ENCODE measurements at regions not wholly inside any gene's neighbourhood (a gene's known extent, or its start where the extent isn't known, plus 50 kb on each side); places are given as distances from the start of the nearest gene placed in this dataset.
"Not testable (repeated sequence)": the region's sequence is repeated elsewhere in the genome, so short reads cannot be mapped to it uniquely, and the experiment has no call there.

DNA sequence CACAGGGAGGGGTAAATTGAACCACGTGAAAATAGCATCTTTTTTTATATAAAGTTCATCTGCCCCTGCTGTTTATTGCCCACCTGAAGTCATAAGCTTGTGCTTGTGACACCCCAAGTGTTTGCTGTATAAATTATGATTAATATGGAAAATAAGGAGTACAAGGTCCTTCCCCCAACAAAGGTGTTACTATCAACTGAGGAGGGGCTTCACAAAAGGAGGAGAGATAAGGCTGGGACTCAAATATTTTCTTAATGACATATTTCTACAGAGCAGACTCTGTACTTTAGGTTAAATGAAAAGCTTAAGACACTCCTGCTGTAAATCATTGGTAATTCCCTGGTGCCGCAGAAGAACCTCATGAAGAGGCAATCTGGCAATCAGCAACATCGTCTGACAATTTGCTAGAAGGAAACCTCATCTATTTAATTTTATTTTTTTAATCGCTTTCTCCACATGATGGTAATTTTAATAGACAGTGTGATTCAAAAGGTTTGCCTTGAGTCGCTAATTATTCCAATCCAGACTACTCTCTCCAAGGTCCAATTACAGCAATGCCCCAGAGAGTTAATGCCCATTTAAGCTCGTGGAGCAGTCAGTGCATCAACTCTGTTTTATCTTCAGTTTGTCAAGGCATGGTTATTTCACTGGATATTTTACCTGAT lies 1432.4 kb downstream of the FAM181B start:
- H3K36me3 ChIP-seq, result no peaks in the 10 kb centered on the region
- Mint-ChIP-seq H3K27ac (no peak overlapping the region), H3K9me3 (no peaks in the 10 kb centered on the region), H3K4me1 (no peaks in the 10 kb centered on the region), H3K36me3 (no peaks in the 10 kb centered on the region), H3K27me3 (ENCODE audit: insufficient read depth, low read depth) (no peaks in the 10 kb centered on the region), H3K4me3 (no peak overlapping the region)
- H3F3A ChIP-seq (ENCODE audit: low read depth), result no peaks in the 10 kb centered on the region
- no peak overlapping the region for H3K9ac ChIP-seq
- no peaks in the 10 kb centered on the region for H4K20me1 ChIP-seq (ENCODE audit: low read depth)
- no peak overlapping the region for H3K4me3 ChIP-seq
- no peak for DNase-seq (ENCODE audit: low spot score)
- no peak overlapping the region for H3K27ac ChIP-seq
- no peaks in the 10 kb centered on the region for H3K27me3 ChIP-seq
- no peak overlapping the region for H2AFZ ChIP-seq (replicated peaks)
- H3K4me1 ChIP-seq, result no peaks in the 10 kb centered on the region
- H3K79me2 ChIP-seq (ENCODE audit: low read depth), result no peaks in the 10 kb centered on the region
- TF ChIP-seq CTCF (IDR thresholded peaks at IDR 0.05) (no peak), EZH2phosphoT487 (IDR thresholded peaks at IDR 0.05) (no peak), EZH2 (IDR thresholded peaks at IDR 0.05) (no peak)
- H3K4me2 ChIP-seq, result no peak overlapping the region
- H3K9me3 ChIP-seq (ENCODE audit: low read depth), result no peaks in the 10 kb centered on the region

- Histone ChIP-seq H3F3A (ENCODE audit: low read depth) (no peaks in the 10 kb centered on the region), H4K20me1 (ENCODE audit: low read depth) (no peaks in the 10 kb centered on the region), H3K27me3 (no peaks in the 10 kb centered on the region), H3K4me1 (no peaks in the 10 kb centered on the region), H2AFZ (replicated peaks) (no peak overlapping the region), H3K9ac (no peak overlapping the region), H3K4me2 (no peak overlapping the region), H3K36me3 (no peaks in the 10 kb centered on the region), H3K9me3 (ENCODE audit: low read depth) (no peaks in the 10 kb centered on the region), H3K27ac (no peak overlapping the region), H3K79me2 (ENCODE audit: low read depth) (no peaks in the 10 kb centered on the region), H3K4me3 (no peak overlapping the region)
- no peak for DNase-seq (ENCODE audit: low spot score)
- Mint-ChIP-seq H3K36me3 (peaks cover 2% of the 10 kb centered on the region), H3K4me1 (peaks cover 6% of the 10 kb centered on the region), H3K9me3 (peaks cover 20% of the 10 kb centered on the region), H3K4me3 (no peak overlapping the region), H3K27me3 (ENCODE audit: insufficient read depth, low read depth) (no peaks in the 10 kb centered on the region), H3K27ac (no peak overlapping the region)
- TF ChIP-seq CTCF (IDR thresholded peaks at IDR 0.05) (no peak), EZH2phosphoT487 (IDR thresholded peaks at IDR 0.05) (no peak), EZH2 (IDR thresholded peaks at IDR 0.05) (no peak)
Measured at GRCh38 chr11:81286959-81287358, 1446.7 kb downstream of the FAM181B start.

GRCh38 chr11:81286550-81286949 lies 1447.1 kb downstream of the FAM181B start:
- H3K27ac ChIP-seq, result no peak overlapping the region

DNA sequence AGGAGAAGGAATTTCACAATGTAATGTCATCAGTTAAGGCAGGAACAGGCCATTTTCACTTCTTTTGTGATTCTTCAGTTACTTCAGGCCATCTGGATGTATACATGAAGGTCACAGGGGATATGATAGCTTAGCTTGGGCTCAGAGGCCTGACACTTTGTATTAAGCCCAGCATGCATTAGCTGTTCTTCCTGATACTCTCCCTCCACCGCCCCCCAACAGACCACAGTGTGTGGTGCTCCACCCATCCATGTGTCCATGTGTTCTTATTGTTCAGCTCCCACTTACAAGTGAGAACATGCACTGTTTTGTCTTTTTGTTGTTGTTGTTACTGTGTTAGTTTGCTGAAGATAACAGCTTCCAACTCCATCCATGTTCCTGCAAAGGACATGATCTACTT lies 1453.4 kb downstream of the FAM181B start:
- H3K4me2 ChIP-seq; H3K27me3 ChIP-seq; H3F3A ChIP-seq (ENCODE audit: low read depth); H3K27ac ChIP-seq; H3K27me3 Mint-ChIP-seq (ENCODE audit: insufficient read depth, low read depth); H3K79me2 ChIP-seq (ENCODE audit: low read depth); H2AFZ ChIP-seq (replicated peaks); H3K36me3 Mint-ChIP-seq; H3K9ac ChIP-seq; H3K4me1 Mint-ChIP-seq; H3K4me3 Mint-ChIP-seq; DNase-seq (ENCODE audit: low spot score); H3K27ac Mint-ChIP-seq; H3K4me1 ChIP-seq; H4K20me1 ChIP-seq (ENCODE audit: low read depth); H3K4me3 ChIP-seq; H3K36me3 ChIP-seq; H3K9me3 ChIP-seq (ENCODE audit: low read depth): not testable (repeated sequence)
- H3K9me3 Mint-ChIP-seq, result peaks cover 14% of the 10 kb centered on the region

More at GRCh38 chr11:81286550-81286949, 1447.1 kb downstream of the FAM181B start:
- DNase-seq (ENCODE audit: low spot score), result peak; percentile 5
- Histone ChIP-seq H3K4me1 (no peaks in the 10 kb centered on the region), H3K27me3 (no peaks in the 10 kb centered on the region), H2AFZ (replicated peaks) (no peak overlapping the region), H3F3A (ENCODE audit: low read depth) (no peaks in the 10 kb centered on the region), H4K20me1 (ENCODE audit: low read depth) (no peaks in the 10 kb centered on the region), H3K79me2 (ENCODE audit: low read depth) (no peaks in the 10 kb centered on the region), H3K4me3 (no peak overlapping the region), H3K9ac (no peak overlapping the region), H3K9me3 (ENCODE audit: low read depth) (no peaks in the 10 kb centered on the region), H3K4me2 (no peak overlapping the region), H3K36me3 (no peaks in the 10 kb centered on the region)
- H3K4me3 Mint-ChIP-seq, result no peak overlapping the region
- no peak for TF ChIP-seq EZH2 (IDR thresholded peaks at IDR 0.05)
- no peak for TF ChIP-seq EZH2phosphoT487 (IDR thresholded peaks at IDR 0.05)
- no peak for TF ChIP-seq CTCF (IDR thresholded peaks at IDR 0.05)
- H3K27me3 Mint-ChIP-seq (ENCODE audit: insufficient read depth, low read depth), result no peaks in the 10 kb centered on the region
- H3K36me3 Mint-ChIP-seq, result peaks cover 2% of the 10 kb centered on the region
- H3K4me1 Mint-ChIP-seq, result peaks cover 6% of the 10 kb centered on the region
- H3K9me3 Mint-ChIP-seq, result peaks cover 20% of the 10 kb centered on the region
- no peak overlapping the region for H3K27ac Mint-ChIP-seq

All from neural progenitor cell (in vitro differentiated cells).